Smooth muscle cell (in vitro differentiated cells): ENCODE measurements at regions not wholly inside any gene's neighbourhood (a gene's known extent, or its start where the extent isn't known, plus 50 kb on each side); places are given as distances from the start of the nearest gene placed in this dataset.

Experiments used
- DNase-seq: peaks from one replicate; lab custom pipeline; 2025; ENCODE audit not compliant: unreplicated experiment; lab: John Stamatoyannopoulos, UW
- H2AFZ ChIP-seq: fragments of 200-600 bp; sonication (generic); 2 replicates; pipeline ENCODE4 v1.6.0; 2016; ENCODE audit warnings: antibody characterized with exemption, low read depth, mild to moderate bottlenecking
- H3F3A ChIP-seq: fragments of 200-600 bp; sonication (generic); 2 replicates; pipeline ENCODE4 v1.6.0; 2017; ENCODE audit warnings: antibody characterized with exemption, low read depth
- H3K27ac ChIP-seq: fragments of 200-600 bp; sonication (generic); 2 replicates; pipeline ENCODE4 v1.5.1; 2016; ENCODE audit warnings: low read depth, mild to moderate bottlenecking
- H3K27me3 ChIP-seq: fragments of 200-600 bp; sonication (generic); 2 replicates; pipeline ENCODE4 v1.6.1; 2016; ENCODE audit warnings: low read depth, mild to moderate bottlenecking
- H3K36me3 ChIP-seq: fragments of 200-600 bp; sonication (generic); 2 replicates; pipeline ENCODE4 v1.5.1; 2016; ENCODE audit warnings: low read depth
- H3K4me1 ChIP-seq: fragments of 200-600 bp; sonication (generic); 2 replicates; pipeline ENCODE4 v1.5.1; 2016; ENCODE audit warnings: low read depth
- H3K4me2 ChIP-seq: fragments of 200-600 bp; sonication (generic); 2 replicates; pipeline ENCODE4 v1.6.0; 2016; ENCODE audit warnings: mild to moderate bottlenecking
- H3K4me3 ChIP-seq: fragments of 200-600 bp; sonication (generic); 2 replicates; pipeline ENCODE4 v1.5.1; 2016; ENCODE audit warnings: mild to moderate bottlenecking
- H3K79me2 ChIP-seq: fragments of 200-600 bp; sonication (generic); 2 replicates; pipeline ENCODE4 v1.6.0; 2016; ENCODE audit warnings: low read depth, mild to moderate bottlenecking
- H3K9ac ChIP-seq: fragments of 200-600 bp; sonication (generic); 2 replicates; pipeline ENCODE4 v1.6.0; 2016; ENCODE audit warnings: low read depth
- H3K9me3 ChIP-seq: fragments of 200-600 bp; sonication (generic); replicated peaks from 2 replicates; pipeline ENCODE4 v1.5.1; 2016; ENCODE audit warnings: low read depth
- H4K20me1 ChIP-seq: fragments of 200-600 bp; sonication (generic); 2 replicates; pipeline ENCODE4 v1.6.0; 2016; ENCODE audit warnings: low read depth
- CTCF ChIP-seq: fragments of 200-600 bp; sonication (generic); IDR thresholded peaks from 2 replicates; pipeline ENCODE4 v1.5.1; 2017; ENCODE audit warnings: borderline replicate concordance, mild to moderate bottlenecking, antibody characterized with exemption; ENCODE audit not compliant: insufficient read depth, poor library complexity, severe bottlenecking
- WGBS: methylation state at CpG from one replicate; pipeline ENCODE4 v1.1.7; 2016; ENCODE audit warnings: low lambda C conversion rate; 5-methylcytosine and 5-hydroxymethylcytosine counted together

- H4K20me1 ChIP-seq, result no peaks in the 10 kb centered on the region
- H3K4me2 ChIP-seq, result no peak overlapping the region
- no peaks in the 10 kb centered on the region for H3F3A ChIP-seq
- H3K4me3 ChIP-seq, result no peak overlapping the region
- WGBS, result 85% methylated on average over 4 of the region's 4 CpGs
- H3K79me2 ChIP-seq, result no peaks in the 10 kb centered on the region
- H3K4me1 ChIP-seq, result no peaks in the 10 kb centered on the region
- H3K9ac ChIP-seq, result no peak overlapping the region
- H3K27ac ChIP-seq, result no peak overlapping the region
- no peaks in the 10 kb centered on the region for H3K27me3 ChIP-seq
- no peaks in the 10 kb centered on the region for H3K36me3 ChIP-seq
- TF ChIP-seq CTCF, result no peak
- H2AFZ ChIP-seq, result peak overlapping the region; percentile 44
- no peaks in the 10 kb centered on the region for H3K9me3 ChIP-seq
- DNase-seq, result no peak
Observed at GRCh38 chr1:189868021-189868420, 609.6 kb downstream of the BRINP3 start.

- no peaks in the 10 kb centered on the region for H3K27me3 ChIP-seq
- H3K9me3 ChIP-seq, result no peaks in the 10 kb centered on the region
- H3K36me3 ChIP-seq, result no peaks in the 10 kb centered on the region
- no peak overlapping the region for H3K4me3 ChIP-seq
- no peak overlapping the region for H2AFZ ChIP-seq
- H3K4me2 ChIP-seq, result no peak overlapping the region
- no peaks in the 10 kb centered on the region for H3F3A ChIP-seq
- no peaks in the 10 kb centered on the region for H4K20me1 ChIP-seq
- no peak for TF ChIP-seq CTCF
- H3K4me1 ChIP-seq, result no peaks in the 10 kb centered on the region
- no peak for DNase-seq
- H3K79me2 ChIP-seq, result no peaks in the 10 kb centered on the region
- no peak overlapping the region for H3K27ac ChIP-seq
- no peak overlapping the region for H3K9ac ChIP-seq
Observed at GRCh38 chr1:189874715-189875435, 602.8 kb downstream of the BRINP3 start.

- Histone ChIP-seq H3K27me3 (no peaks in the 10 kb centered on the region), H4K20me1 (no peaks in the 10 kb centered on the region), H3K27ac (no peak overlapping the region), H2AFZ (no peak overlapping the region), H3F3A (no peaks in the 10 kb centered on the region), H3K36me3 (no peaks in the 10 kb centered on the region), H3K4me3 (no peak overlapping the region), H3K9me3 (no peaks in the 10 kb centered on the region), H3K4me1 (no peaks in the 10 kb centered on the region), H3K79me2 (no peaks in the 10 kb centered on the region), H3K9ac (no peak overlapping the region), H3K4me2 (no peak overlapping the region)
- no peak for DNase-seq
- TF ChIP-seq CTCF, result no peak
- 85% methylated on average over 3 of the region's 3 CpGs for WGBS
Observed at GRCh38 chr1:189880135-189880534, 597.5 kb downstream of the BRINP3 start.
